Dermis blood vessel endothelial cell (primary cell): ENCODE measurements at regions not wholly inside any gene's neighbourhood (a gene's known extent, or its start where the extent isn't known, plus 50 kb on each side); places are given as distances from the start of the nearest gene placed in this dataset.

ENCODE experiments used
- DNase-seq: peaks from one replicate; pipeline ENCODE4 v3.0.0; 2010

DNA sequence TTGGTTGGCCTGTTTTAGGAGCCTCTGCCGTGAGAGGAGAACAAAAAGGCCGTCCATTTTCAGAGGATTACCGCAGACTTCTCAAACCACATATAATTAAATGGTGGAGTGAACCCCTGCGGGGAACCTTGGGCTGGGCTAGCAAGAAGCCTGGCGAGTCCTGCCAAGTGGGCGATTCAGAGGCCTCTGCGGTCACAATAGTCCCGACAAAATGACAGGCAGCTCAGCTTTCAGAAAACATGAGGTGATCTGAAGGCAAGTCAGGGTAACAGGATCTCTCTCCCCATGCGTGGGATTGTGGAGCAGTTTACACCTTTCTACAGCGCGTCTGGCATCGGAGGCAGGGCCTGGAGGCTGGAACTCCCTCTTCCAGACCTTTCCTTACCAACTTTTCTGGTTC, 134.8 kb downstream of the ASB7 start:
- DNase-seq, result no peak

DNA sequence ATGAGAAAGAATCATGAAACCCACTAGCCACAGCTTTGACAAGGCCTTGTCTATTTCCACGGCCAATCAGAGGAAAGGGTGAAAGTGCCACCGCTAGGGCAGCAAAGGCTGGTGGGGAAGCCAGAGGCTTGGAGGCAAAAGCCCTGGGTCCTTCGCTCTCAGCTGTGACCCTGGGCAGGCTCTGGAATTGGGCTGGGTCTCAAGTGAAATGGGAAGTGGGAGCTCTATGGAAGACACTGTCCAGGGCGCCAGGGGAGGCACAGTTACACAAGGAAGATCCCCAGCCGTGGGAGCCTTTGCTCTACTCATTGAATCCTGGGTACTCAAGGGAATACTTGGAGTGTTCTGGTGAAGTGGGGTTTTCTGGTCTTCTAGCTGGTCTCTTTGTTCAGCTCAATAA, 136.2 kb downstream of the ASB7 start:
- DNase-seq, result no peak

DNA sequence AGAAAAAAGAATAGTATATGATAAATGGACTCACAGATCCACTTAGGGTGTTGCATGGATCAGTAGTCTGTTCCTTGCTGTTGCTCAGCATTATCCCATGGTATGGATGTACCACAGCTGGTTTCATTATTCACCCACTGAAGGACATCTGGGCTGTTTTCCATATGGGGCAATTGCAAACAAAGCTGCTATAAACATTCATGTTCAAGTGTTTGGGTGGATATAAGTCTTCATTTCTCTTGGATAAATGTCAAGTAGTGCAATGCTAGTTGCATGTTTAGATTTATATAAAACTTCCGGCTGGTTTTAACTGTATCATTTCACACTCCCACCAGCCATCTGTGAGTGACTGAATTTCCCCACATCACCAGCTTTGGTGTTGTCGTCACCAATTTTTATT, 137.7 kb downstream of the ASB7 start:
- DNase-seq, result no peak

DNA sequence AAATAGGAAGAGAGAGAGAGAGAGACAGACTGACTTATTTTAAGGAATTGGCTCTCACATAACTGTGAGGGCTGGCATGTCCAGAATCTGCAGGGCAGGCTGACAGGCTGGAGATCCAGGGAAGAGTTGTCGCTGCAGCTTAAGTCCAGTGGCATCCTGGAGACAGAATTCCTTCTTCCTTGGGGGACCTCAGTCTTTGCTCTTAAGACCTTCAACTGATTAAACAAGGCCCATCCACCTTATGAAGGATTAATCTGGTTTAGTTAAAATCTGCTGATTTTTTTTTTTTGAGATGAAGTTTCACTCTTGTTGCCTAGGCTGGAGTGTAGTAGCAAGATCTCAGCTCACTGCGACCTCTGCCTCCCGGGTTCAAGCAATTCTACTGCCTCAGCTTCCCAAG, 128.0 kb upstream of the ALDH1A3 start:
- no peak for DNase-seq

GRCh38 chr15:100753503-100753902, 126.1 kb upstream of the ALDH1A3 start:
- no peak for DNase-seq

GRCh38 chr15:100757661-100758060, 122.0 kb upstream of the ALDH1A3 start:
- no peak for DNase-seq

GRCh38 chr15:100758555-100758954, 121.1 kb upstream of the ALDH1A3 start:
- DNase-seq, result no peak

GRCh38 chr15:100759106-100759505, 120.5 kb upstream of the ALDH1A3 start:
- no peak for DNase-seq

DNA sequence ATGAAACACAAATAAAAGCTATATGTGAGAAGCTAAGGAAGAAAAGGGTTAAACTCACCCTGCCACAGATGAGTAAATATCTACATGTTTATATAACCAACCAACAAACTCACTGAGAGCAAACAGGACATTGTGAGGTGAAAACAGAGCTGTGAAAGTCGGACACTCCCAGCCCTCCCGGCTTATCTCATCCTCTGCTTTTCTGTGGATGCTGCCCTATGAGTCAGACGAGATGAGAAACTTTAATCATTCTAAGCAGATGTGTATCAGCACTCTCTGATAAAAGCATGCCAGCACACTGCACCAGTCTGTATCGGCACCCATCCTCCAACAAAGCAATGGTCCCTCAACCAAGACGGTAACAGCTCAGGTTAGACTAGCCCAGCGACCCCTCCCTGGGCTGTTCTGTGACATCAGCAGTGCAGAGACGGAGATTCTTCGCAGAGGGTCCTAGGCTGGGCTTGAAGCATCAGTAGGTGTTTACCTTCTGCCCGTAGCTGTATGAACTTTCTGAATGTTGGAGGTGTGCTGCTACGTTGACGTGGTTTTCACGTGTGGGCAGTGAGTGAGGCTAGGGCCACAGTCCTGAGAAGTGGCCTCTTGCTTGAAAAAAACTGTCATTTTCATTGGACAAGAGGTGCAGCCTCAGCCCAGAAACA, 119.8 kb upstream of the ALDH1A3 start:
- DNase-seq, result peak; percentile 44

DNA sequence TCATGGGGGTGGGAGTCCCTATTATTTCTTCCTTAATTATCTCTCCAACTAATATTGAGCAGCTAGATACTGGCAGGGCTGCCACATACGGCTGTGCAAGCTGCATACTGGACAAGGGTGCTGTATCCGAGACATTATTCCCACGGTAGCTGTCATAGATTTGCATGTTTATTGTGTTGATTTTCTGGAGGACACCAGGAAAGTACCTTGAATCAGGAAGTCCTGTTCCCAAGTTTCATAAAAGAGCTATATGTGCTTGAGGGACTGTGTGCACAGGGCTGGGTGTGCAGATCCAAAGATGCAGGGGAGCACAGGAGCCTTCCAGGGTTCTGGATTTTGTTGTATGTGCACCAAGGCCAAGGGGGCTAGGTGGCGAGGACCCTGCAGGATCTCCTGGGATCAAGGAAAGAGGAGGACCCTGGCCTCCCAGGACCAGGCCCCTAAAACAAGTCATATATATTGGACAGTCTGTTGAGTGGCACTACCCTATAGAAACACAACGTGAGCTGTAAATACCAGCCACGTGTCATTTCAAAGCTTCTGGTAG, 119.2 kb upstream of the ALDH1A3 start:
- no peak for DNase-seq

- no peak for DNase-seq
Observed at GRCh38 chr15:100761290-100761935, 118.2 kb upstream of the ALDH1A3 start.

GRCh38 chr15:100762289-100762688, 117.3 kb upstream of the ALDH1A3 start:
- no peak for DNase-seq

DNA sequence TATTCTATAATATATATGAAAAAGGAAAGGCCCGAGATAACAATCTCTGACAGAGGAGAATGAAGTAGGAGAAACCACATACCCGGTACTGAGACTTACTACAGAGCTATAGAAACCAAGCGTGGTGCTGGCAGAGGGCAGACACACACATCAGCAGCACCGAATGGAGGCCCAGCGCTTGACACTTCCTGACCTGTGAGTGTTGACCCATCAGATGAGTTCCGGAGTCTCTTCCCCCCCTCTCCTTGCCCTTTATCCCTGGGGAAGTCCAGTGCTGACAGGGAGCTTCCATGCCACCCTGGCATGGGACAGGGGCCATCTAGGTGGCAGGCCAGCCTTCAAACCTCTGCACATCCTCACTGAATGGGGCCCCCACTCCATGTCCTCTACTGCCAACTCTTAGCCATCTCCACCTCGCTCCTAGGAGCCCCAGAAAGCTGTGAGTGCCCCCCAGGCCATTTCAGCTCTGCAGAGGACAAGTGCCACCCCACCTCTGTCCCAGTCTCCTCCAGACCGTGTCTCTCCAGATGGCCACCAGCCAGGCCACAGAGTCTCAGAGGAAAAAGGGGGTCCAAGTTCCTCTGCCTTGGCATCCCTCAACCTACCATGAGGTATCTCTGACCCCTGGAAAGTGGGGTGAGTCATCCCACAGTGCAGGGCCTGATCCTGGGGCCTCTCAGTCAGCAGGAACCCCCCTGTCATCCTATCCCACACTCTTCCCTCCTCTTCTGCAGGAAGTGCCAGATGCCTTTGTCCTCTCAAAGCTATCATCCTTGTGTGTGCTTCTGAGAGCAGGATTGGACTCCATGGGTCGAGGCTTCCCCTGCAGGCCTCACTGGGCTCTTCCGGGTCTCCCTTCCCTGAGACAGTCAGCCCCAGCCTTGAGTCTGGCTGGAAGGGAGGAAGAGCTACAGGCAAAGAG, 116.5 kb upstream of the ALDH1A3 start:
- DNase-seq, result no peak

DNA sequence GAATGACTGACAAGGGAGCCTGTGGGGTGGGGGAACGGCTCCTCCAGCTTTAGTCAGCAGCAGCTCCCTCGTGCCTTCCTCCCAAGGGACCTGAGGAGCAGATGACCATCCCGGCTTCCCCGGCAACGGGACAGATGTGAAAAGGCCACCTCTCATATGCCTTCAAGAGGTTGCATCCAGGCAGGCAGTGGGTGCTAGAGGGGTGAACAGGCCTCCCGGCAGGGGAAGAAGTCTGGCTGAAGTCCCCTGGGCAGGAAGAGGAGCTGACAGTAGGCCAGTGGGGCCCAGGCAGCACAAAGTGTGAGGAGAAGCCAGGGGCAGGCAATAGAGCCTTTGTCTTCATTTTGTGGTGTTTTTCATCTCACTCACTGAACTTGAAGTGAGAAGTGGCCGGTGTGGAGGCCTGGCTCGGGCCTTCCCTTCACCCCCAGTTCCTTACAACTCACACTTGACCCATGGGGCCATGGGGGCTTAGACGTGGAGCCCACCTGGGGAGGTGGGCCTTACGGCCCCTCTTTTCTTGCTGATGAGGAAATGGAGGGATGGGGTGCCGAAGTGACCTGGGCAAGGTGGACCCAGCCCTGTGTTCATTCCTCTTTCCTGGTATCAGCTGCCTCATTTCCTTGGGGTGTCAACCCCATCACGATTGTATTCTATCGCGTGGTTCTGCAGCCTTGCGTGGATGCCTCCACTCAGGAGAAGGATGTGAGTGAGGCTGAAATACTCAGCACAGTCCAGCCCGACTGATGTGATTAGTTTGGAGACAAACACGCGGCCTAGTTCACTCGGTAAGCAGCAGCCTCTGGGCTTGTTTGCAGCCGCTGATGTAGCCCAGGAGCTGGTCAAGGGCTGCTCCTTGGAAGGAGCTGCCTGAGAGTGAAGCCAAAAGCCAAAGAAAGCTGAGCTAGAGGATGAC, 115.5 kb upstream of the ALDH1A3 start:
- DNase-seq, result no peak

- no peak for DNase-seq
Observed at GRCh38 chr15:100764778-100765466, 114.7 kb upstream of the ALDH1A3 start.

- no peak for DNase-seq
Observed at GRCh38 chr15:100765467-100766241, 114.0 kb upstream of the ALDH1A3 start.

- DNase-seq, result no peak
Observed at GRCh38 chr15:100766243-100767000, 113.2 kb upstream of the ALDH1A3 start.

DNA sequence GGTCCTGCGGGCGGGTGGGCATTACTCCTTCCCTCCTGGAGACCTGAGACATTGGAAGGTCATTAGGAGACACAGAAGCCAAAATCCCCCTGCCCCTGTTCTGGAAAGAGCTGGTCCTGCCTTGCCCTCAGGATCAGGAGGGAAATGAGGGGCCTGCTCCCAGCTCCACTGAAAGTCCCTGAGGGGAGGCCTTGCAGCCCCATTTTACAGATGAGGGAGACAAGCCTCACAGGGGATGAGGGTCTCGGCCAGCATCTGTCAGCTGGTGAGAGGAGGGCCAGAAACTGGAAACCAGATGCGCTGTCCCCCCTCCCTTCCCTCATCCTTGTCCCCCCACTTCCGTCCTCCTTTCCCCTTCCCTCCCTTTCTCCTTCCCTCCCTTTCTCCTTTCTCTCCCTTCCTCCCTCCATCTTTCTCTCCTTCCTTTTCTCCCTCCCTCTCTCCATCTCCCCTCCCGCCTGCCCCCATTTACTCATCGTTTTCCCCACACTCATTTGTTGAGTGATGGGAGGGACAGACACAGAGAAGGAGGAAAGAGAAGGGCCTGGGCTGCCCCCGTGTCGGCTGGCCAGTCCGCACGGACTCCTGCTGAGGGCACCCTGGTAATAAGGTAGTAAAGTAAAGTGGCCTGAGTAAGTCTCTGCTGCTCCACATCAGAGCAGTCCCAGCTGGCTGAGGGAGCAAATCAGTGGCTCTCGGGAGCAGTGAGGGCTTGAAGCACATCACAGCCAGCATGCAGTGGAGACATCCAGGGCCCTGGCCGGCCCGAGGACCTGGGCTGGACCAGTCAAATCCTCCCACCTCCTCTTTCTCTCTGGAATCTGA, 112.4 kb upstream of the ALDH1A3 start:
- no peak for DNase-seq

DNA sequence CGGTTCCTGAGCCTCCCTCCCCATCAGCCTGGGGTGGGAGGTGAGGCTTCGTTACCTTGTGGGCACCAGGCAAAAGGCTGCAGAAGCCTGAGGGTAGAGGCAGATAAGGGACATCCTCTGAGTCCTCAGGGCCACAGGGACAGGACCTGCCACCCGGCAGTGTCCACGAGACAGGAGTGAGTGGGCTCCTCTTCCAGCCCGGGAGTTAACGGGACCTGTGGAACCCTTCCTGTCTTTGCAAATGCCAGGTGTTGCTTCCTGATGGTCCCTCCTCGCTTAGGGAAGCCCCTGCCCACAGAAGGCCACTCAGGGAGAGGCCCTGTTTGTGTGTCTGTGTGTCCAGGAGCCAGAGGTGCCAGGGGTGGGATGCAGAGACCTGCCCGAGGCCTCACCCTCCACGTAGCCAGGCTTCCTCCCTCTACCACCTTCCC, 111.1 kb upstream of the ALDH1A3 start:
- no peak for DNase-seq
